Keratinocyte (primary cell): ENCODE measurements at regions not wholly inside any gene's neighbourhood (a gene's known extent, or its start where the extent isn't known, plus 50 kb on each side); places are given as distances from the start of the nearest gene placed in this dataset.

Experiments used
- EZH2 ChIP-seq: IDR thresholded peaks from one replicate; pipeline ENCODE4 v1.6.1; 2012; ENCODE audit warnings: inconsistent platforms, mild to moderate bottlenecking, low read length, moderate library complexity
- TF ChIP-seq, protein P1 (sequence below), 3 experiments: IDR thresholded peaks in 1 of 3; conservative IDR thresholded peaks in 1 of 3; optimal IDR thresholded peaks in 1 of 3; 2 replicates in 2 of 3; 3 replicates in 1 of 3; pipeline versions ENCODE3 to v1.5.1; 2011; ENCODE audit warnings: low read length in 3 of 3, mild to moderate bottlenecking in 3 of 3, moderate library complexity in 2 of 3, control low read depth in 1 of 3, inconsistent platforms in 1 of 3; ENCODE audit not compliant: insufficient read depth in 2 of 3; ENCODE audit errors: extremely low read depth in 1 of 3

DNA sequence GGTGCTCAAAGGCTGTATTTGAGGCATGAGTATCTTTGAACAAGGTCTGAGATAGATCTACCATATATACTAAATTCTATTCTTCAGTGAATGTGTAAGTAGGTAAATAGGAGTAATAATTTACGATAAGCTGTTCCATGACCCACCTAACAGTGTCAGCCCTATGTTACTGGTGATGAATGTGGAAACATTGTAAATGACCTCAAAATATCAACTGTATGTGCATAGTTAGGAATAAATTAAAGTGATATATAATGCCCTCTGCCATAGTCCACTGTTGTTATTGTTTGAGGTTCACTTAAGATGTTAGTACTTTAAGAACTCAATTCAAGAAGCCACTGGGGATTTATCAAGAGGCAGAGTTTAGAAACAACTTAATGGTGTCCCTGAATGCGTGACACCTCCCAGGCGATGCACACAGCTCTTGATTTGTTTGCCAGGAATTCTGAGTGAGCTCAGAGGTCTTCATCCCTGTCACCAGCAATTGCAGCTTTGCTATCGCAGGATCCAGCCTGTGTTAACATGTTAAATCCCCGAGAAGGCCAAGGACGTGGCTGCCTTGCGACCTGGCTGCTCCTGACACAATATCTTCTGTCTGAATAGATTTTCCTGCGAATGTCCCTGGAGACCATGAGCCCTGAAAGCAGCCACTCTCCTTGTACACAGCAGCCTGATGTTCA is 104.9 kb downstream of the KLF6 start:
- TF ChIP-seq, protein P1, sequence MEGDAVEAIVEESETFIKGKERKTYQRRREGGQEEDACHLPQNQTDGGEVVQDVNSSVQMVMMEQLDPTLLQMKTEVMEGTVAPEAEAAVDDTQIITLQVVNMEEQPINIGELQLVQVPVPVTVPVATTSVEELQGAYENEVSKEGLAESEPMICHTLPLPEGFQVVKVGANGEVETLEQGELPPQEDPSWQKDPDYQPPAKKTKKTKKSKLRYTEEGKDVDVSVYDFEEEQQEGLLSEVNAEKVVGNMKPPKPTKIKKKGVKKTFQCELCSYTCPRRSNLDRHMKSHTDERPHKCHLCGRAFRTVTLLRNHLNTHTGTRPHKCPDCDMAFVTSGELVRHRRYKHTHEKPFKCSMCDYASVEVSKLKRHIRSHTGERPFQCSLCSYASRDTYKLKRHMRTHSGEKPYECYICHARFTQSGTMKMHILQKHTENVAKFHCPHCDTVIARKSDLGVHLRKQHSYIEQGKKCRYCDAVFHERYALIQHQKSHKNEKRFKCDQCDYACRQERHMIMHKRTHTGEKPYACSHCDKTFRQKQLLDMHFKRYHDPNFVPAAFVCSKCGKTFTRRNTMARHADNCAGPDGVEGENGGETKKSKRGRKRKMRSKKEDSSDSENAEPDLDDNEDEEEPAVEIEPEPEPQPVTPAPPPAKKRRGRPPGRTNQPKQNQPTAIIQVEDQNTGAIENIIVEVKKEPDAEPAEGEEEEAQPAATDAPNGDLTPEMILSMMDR (optimal IDR thresholded peaks at IDR 0.05 in 1 of 3, IDR thresholded peaks at IDR 0.05 in 1 of 3, conservative IDR thresholded peaks at IDR 0.05 in 1 of 3; ENCODE audit: extremely low read depth in 1 of 3, insufficient read depth in 2 of 3, low read length in 3 of 3) = no peak
- TF ChIP-seq EZH2 = no peak
